GM12878 (cell line): ENCODE measurements at regions not wholly inside any gene's neighbourhood (a gene's known extent, or its start where the extent isn't known, plus 50 kb on each side); places are given as distances from the start of the nearest gene placed in this dataset.

ENCODE experiments used
- ATF2 ChIP-seq: IDR thresholded peaks from 2 replicates; pipeline ENCODE4 v1.6.1; 2012; ENCODE audit warnings: low read length, inconsistent platforms
- CTCF ChIP-seq, 3 experiments: IDR thresholded peaks in 2 of 3; conservative IDR thresholded peaks in 1 of 3; 2 replicates each; pipeline ENCODE4 v1.5.1; 2011; ENCODE audit warnings: low read depth in 3 of 3, low read length in 3 of 3, mild to moderate bottlenecking in 3 of 3, control low read depth in 2 of 3, moderate library complexity in 2 of 3, inconsistent platforms in 1 of 3, mixed read lengths in 1 of 3; ENCODE audit not compliant: control insufficient read depth in 2 of 3, insufficient read depth in 1 of 3; ENCODE audit errors: extremely low read depth in 1 of 3
- ESRRA ChIP-seq: IDR thresholded peaks from 2 replicates; pipeline ENCODE4 v1.6.1; 2012; ENCODE audit warnings: mild to moderate bottlenecking, low read length, improper control_type of control experiment
- FOS ChIP-seq: IDR thresholded peaks from 3 replicates; pipeline ENCODE4 v1.6.1; 2011; ENCODE audit warnings: borderline replicate concordance; ENCODE audit not compliant: insufficient read length; ENCODE audit errors: extremely low read depth
- PRDM15 ChIP-seq: fragments of 450-650 bp; formaldehyde crosslinking; IDR thresholded peaks from 2 replicates; pipeline ENCODE4 v1.4.0; 2020; ENCODE audit warnings: mild to moderate bottlenecking, moderate library complexity
- RAD21 ChIP-seq: IDR thresholded peaks from 2 replicates; pipeline ENCODE4 v1.6.1; 2011; ENCODE audit warnings: mild to moderate bottlenecking, low read depth, low read length, moderate library complexity; ENCODE audit not compliant: insufficient read depth
- TAF1 ChIP-seq: IDR thresholded peaks from 2 replicates; pipeline ENCODE4 v1.6.1; 2011; ENCODE audit warnings: mild to moderate bottlenecking, low read depth, low read length, borderline replicate concordance
- ZBTB40 ChIP-seq: fragments of 450-650 bp; IDR thresholded peaks from 2 replicates; pipeline ENCODE4 v1.6.1; 2016; ENCODE audit warnings: mild to moderate bottlenecking, moderate library complexity, borderline replicate concordance
- ZNF24 ChIP-seq: fragments of 450-650 bp; IDR thresholded peaks from 2 replicates; pipeline ENCODE4 v1.6.1; 2017; ENCODE audit warnings: antibody characterized with exemption, mild to moderate bottlenecking
- ZZZ3 ChIP-seq: IDR thresholded peaks from 2 replicates; pipeline ENCODE4 v1.6.1; 2011; ENCODE audit warnings: low read depth; ENCODE audit not compliant: control insufficient read depth, insufficient read length

- no peak for TF ChIP-seq ZNF24
- TF ChIP-seq TAF1 = no peak
- no peak for TF ChIP-seq ESRRA
- no peak for TF ChIP-seq CTCF (IDR thresholded peaks at IDR 0.05 in 2 of 3, conservative IDR thresholded peaks at IDR 0.05 in 1 of 3; ENCODE audit: control insufficient read depth in 2 of 3, extremely low read depth in 1 of 3, insufficient read depth in 1 of 3, low read depth in 3 of 3, low read length in 3 of 3)
- TF ChIP-seq ZZZ3 = no peak
- TF ChIP-seq RAD21 = no peak
- TF ChIP-seq PRDM15 = no peak
- TF ChIP-seq ZBTB40 = no peak
- TF ChIP-seq FOS = no peak
- TF ChIP-seq ATF2 = no peak
These were observed 280.5 kb upstream of the CAMK1G start for GRCh38 chr1:209302779-209303568.
